ENCODE measurements at regions not wholly inside any gene's neighbourhood (a gene's known extent, or its start where the extent isn't known, plus 50 kb on each side); places are given as distances from the start of the nearest gene placed in this dataset.

DNA sequence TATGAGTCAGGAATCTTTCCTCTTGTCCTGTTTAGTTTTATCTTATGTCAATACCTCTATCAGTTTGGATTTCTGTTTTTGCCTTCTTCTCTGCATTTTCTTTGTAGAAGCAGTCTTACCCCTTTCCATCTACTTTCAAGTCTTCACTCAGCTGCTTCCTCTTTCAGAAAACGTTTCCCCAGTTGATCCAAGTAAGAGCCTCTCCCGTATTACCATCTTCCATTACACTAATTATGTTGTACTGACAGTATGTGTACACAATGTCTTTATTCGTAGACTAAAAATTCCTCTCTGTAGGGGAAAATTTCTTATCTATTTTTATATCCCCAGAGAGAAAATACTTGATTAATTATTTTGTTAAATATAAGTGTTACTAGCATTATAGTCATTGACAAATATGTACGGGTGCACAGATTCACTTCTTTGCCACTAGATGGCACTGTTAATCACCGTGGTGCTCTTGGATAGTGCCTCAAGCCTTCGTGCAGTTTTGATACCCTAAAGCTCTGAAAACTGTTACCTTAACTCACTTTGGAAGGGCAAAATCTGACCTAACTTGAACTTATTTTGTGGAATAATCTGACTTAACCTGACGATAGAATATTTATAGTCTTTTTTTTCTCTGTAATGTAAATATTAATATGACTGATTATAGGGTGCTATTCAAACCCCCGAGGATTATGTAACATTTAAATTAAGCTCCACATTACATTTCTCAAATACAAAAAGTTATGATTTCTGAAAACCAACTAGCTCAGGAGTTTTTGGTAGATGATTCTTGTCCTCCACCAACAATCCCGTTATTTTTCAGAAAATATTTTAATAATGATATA lies 74.2 kb upstream of the POU1F1 start:
- H3K4me3 ChIP-seq (ENCODE audit: low read depth, low read length) = no peak overlapping the region
- no peaks in the 10 kb centered on the region for H3K27me3 ChIP-seq (ENCODE audit: control insufficient read depth, insufficient read depth, low read length)
- H3K36me3 ChIP-seq (ENCODE audit: control insufficient read depth, insufficient read depth, low read length) = no peaks in the 10 kb centered on the region
- no peak overlapping the region for H3K9ac ChIP-seq (ENCODE audit: low read depth, low read length)
- H3K4me1 ChIP-seq (ENCODE audit: control insufficient read depth, insufficient read depth, low read length) = no peaks in the 10 kb centered on the region
- H3K9me3 ChIP-seq (ENCODE audit: control insufficient read depth, insufficient read depth, low read length) = no peaks in the 10 kb centered on the region

DNA sequence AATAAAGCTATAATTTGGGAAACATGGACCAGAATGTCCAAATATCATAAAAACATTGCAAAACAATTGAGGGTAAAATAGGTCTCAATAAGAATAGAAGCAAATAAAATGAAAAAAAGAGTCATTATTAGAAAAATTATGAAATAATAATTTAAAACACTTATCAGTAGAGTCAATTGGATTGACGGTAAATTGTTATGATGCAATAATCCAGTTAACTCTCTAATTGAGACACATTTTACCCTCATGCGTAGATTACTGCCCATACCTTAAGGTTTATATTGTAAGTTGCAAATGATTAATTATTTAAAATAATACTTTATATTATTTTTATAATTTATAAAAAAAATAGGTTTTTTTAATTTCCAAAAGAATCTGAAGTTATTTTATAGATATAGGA lies 73.4 kb upstream of the POU1F1 start:
- no peak overlapping the region for H3K4me3 ChIP-seq (ENCODE audit: low read depth, low read length)
- H3K36me3 ChIP-seq (ENCODE audit: control insufficient read depth, insufficient read depth, low read length) = no peaks in the 10 kb centered on the region
- no peaks in the 10 kb centered on the region for H3K27me3 ChIP-seq (ENCODE audit: control insufficient read depth, insufficient read depth, low read length)
- H3K9me3 ChIP-seq (ENCODE audit: control insufficient read depth, insufficient read depth, low read length) = no peaks in the 10 kb centered on the region
- no peak overlapping the region for H3K9ac ChIP-seq (ENCODE audit: low read depth, low read length)
- no peaks in the 10 kb centered on the region for H3K4me1 ChIP-seq (ENCODE audit: control insufficient read depth, insufficient read depth, low read length)

DNA sequence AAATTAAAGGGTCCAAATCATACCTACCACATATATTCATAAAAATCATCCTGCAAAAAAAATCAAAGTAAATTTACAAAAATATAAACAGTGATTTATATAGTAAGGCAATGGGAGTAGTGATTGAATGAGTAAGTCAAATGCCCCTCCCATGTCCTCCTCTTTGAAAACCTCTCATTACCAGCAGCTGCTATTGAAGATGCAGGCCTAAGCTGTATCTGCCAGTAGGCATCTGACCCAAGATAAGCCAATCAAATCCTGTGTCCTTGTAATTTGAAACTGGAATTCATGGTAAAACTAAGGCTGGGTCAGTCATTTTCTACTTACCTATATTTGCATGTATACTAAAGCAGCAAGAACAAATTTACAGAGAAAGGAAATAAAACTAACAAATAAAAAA lies 60.4 kb upstream of the POU1F1 start:
- H3K4me3 ChIP-seq (ENCODE audit: low read depth, low read length) = no peak overlapping the region
- H3K27me3 ChIP-seq (ENCODE audit: control insufficient read depth, insufficient read depth, low read length) = no peaks in the 10 kb centered on the region
- H3K36me3 ChIP-seq (ENCODE audit: control insufficient read depth, insufficient read depth, low read length) = no peaks in the 10 kb centered on the region
- no peaks in the 10 kb centered on the region for H3K9me3 ChIP-seq (ENCODE audit: control insufficient read depth, insufficient read depth, low read length)
- H3K9ac ChIP-seq (ENCODE audit: low read depth, low read length) = no peak overlapping the region
- H3K4me1 ChIP-seq (ENCODE audit: control insufficient read depth, insufficient read depth, low read length) = no peaks in the 10 kb centered on the region

DNA sequence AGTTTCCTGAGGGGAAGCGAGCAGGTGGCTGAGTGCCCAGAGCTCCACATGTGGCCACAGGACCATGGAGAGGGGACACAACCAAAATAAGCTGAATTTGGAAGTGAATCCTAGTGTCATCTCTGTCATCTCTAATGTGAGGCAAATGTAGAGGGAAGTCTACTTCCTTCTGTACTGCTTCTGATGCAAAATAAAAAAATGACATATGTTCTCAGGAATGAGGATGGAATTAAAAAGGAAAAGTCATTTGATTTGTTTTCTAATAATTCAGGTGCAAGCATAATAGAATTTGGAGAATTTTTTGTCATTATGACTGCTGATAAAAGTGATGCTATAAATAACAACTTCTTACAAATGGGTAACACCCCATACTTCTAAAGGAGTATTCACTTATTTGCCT lies 59.5 kb upstream of the POU1F1 start:
- H3K36me3 ChIP-seq (ENCODE audit: control insufficient read depth, insufficient read depth, low read length) = no peaks in the 10 kb centered on the region
- H3K9ac ChIP-seq (ENCODE audit: low read depth, low read length) = no peak overlapping the region
- H3K27me3 ChIP-seq (ENCODE audit: control insufficient read depth, insufficient read depth, low read length) = no peaks in the 10 kb centered on the region
- H3K4me1 ChIP-seq (ENCODE audit: control insufficient read depth, insufficient read depth, low read length) = no peaks in the 10 kb centered on the region
- H3K9me3 ChIP-seq (ENCODE audit: control insufficient read depth, insufficient read depth, low read length) = no peaks in the 10 kb centered on the region
- no peak overlapping the region for H3K4me3 ChIP-seq (ENCODE audit: low read depth, low read length)

DNA sequence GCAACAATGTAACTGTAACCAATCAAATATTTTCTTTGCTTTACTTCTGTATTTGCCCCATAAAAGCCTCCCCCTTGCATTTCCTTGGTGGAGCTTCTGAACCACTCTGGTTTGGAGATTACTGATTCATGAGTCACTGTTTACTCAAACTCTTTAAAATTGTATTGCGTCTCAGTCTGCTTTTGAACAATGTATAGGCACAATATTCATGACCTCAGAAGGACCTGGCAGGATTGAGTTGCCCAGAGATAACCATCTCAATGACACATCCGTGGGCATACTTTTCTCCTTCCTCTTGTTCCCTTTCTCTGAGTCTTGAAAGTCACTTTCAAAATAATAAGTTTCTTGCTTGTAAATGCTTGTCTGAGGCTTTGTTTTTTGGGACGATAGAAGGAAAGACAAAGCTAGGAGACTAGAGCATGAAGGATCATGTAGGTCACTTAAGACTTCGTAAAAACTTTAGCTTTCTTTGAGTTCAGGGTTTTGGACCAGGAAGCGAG lies 57.1 kb upstream of the POU1F1 start:
- H3K4me3 ChIP-seq (ENCODE audit: low read depth, low read length) = no peak overlapping the region
- H3K9ac ChIP-seq (ENCODE audit: low read depth, low read length) = no peak overlapping the region
- H3K36me3 ChIP-seq (ENCODE audit: control insufficient read depth, insufficient read depth, low read length) = no peaks in the 10 kb centered on the region
- H3K9me3 ChIP-seq (ENCODE audit: control insufficient read depth, insufficient read depth, low read length) = no peaks in the 10 kb centered on the region
- H3K27me3 ChIP-seq (ENCODE audit: control insufficient read depth, insufficient read depth, low read length) = no peaks in the 10 kb centered on the region
- H3K4me1 ChIP-seq (ENCODE audit: control insufficient read depth, insufficient read depth, low read length) = no peaks in the 10 kb centered on the region

DNA sequence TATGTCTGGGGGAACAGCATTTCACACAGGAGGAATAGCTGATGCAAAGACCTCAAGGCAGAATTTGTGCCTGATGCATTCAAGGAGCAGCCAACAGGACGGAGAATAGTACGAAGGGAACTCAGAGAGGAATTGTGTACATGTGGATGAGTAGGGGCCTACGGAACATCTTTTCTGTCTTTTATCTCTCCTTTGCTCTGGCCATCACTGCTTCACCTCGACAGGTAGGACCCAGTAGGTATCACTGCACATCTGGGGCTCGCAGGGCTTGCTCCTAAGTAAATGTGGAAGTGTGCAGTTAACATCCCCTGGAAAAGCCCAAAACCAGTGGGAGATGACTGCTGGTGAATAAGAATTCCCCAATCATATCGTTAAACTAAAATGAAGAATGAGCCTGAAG lies 56.4 kb upstream of the POU1F1 start:
- Histone ChIP-seq H3K36me3 (ENCODE audit: control insufficient read depth, insufficient read depth, low read length) (no peaks in the 10 kb centered on the region), H3K27me3 (ENCODE audit: control insufficient read depth, insufficient read depth, low read length) (no peaks in the 10 kb centered on the region), H3K4me3 (ENCODE audit: low read depth, low read length) (no peak overlapping the region), H3K9ac (ENCODE audit: low read depth, low read length) (no peak overlapping the region), H3K4me1 (ENCODE audit: control insufficient read depth, insufficient read depth, low read length) (no peaks in the 10 kb centered on the region), H3K9me3 (ENCODE audit: control insufficient read depth, insufficient read depth, low read length) (no peaks in the 10 kb centered on the region)

DNA sequence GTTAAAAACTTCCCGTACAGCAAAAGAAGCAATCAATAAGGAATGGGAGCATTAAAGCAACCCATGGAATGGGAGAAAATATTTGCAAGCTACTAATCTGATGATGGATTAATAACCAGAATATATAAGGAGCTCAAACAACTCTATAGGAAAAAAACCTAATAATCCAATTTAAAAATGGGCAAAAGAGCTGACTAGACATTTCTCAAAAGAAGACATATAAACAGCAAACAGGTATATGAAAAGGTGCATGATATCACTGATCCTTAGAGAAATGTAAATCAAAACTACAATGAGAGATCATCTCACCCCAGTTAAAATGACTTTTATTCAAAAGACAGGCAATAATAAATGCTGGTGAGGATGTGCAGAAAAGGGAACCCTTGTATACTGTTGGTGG lies 52.7 kb upstream of the POU1F1 start:
- Histone ChIP-seq H3K4me3 (ENCODE audit: low read depth, low read length) (no peak overlapping the region), H3K9ac (ENCODE audit: low read depth, low read length) (no peak overlapping the region), H3K27me3 (ENCODE audit: control insufficient read depth, insufficient read depth, low read length) (no peaks in the 10 kb centered on the region), H3K4me1 (ENCODE audit: control insufficient read depth, insufficient read depth, low read length) (no peaks in the 10 kb centered on the region), H3K9me3 (ENCODE audit: control insufficient read depth, insufficient read depth, low read length) (no peaks in the 10 kb centered on the region), H3K36me3 (ENCODE audit: control insufficient read depth, insufficient read depth, low read length) (no peaks in the 10 kb centered on the region)

All from iPS-15b (cell line).